Fibroblast of skin of left quadriceps (primary cell): ENCODE measurements at regions not wholly inside any gene's neighbourhood (a gene's known extent, or its start where the extent isn't known, plus 50 kb on each side); places are given as distances from the start of the nearest gene placed in this dataset.

ENCODE experiments used
- DNase-seq, 2 experiments: peaks; one replicate each; pipeline ENCODE4 v3.0.0-alpha.2; 2013; ENCODE audit warnings: low read depth in 2 of 2

- no peak for DNase-seq
These were observed 97.8 kb downstream of the AQP9 start for GRCh38 chr15:58235961-58236360.

GRCh38 chr15:58240191-58240932 is 102.2 kb downstream of the AQP9 start:
- no peak for DNase-seq

- no peak for DNase-seq
These were observed 103.7 kb downstream of the AQP9 start for GRCh38 chr15:58241872-58242271.

- no peak for DNase-seq
These were observed 104.9 kb downstream of the AQP9 start for GRCh38 chr15:58243070-58243469.

- DNase-seq = no peak
These were observed 106.4 kb downstream of the AQP9 start for GRCh38 chr15:58244536-58244935.

- no peak for DNase-seq
These were observed 107.9 kb downstream of the AQP9 start for GRCh38 chr15:58246041-58246440.

- DNase-seq = no peak
These were observed 110.0 kb downstream of the AQP9 start for GRCh38 chr15:58247855-58248842.

GRCh38 chr15:58249646-58250312 is 111.6 kb downstream of the AQP9 start:
- no peak for DNase-seq

GRCh38 chr15:58252586-58253323 is 114.6 kb downstream of the AQP9 start:
- no peak for DNase-seq

GRCh38 chr15:58257776-58258325 is 119.7 kb downstream of the AQP9 start:
- DNase-seq = no peak

GRCh38 chr15:58258501-58259292 is 120.5 kb downstream of the AQP9 start:
- DNase-seq = no peak

GRCh38 chr15:58260205-58260724 is 122.1 kb downstream of the AQP9 start:
- no peak for DNase-seq

GRCh38 chr15:58260725-58261267 is 122.6 kb downstream of the AQP9 start:
- DNase-seq = no peak

- no peak for DNase-seq
These were observed 123.2 kb downstream of the AQP9 start for GRCh38 chr15:58261368-58261767.

GRCh38 chr15:58264053-58264971 is 126.1 kb downstream of the AQP9 start:
- DNase-seq = no peak

GRCh38 chr15:58267051-58267450 is 128.9 kb downstream of the AQP9 start:
- DNase-seq = no peak

GRCh38 chr15:58268746-58269267 is 130.6 kb downstream of the AQP9 start:
- DNase-seq = no peak
